ENCODE measurements at regions not wholly inside any gene's neighbourhood (a gene's known extent, or its start where the extent isn't known, plus 50 kb on each side); places are given as distances from the start of the nearest gene placed in this dataset.

DNA sequence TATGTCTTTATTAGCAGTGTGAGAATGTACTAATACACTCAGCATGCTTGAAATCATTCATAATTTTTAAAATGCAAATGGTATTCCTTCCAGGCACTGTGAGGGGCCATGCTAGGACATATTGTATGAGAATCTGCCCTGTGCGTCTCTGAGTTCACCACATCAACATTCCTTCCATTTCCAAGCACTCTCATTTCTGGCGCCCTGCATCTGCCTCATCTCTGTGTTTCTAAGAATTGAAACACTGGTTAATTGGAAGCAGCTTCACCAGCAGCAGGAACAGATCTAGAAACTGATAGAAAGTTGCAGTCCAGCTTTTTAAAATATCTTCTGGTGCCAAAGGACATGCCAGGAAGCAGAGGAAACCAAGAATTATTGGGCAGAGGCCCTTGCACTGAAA lies 555.9 kb upstream of the DPP6 start:
- no peak for TF ChIP-seq CTCF (IDR thresholded peaks at IDR 0.05; ENCODE audit: poor library complexity, severe bottlenecking)
- TF ChIP-seq EP300 (conservative IDR thresholded peaks at IDR 0.05; ENCODE audit: poor library complexity, severe bottlenecking) = no peak
- no peak for TF ChIP-seq RAD21 (conservative IDR thresholded peaks at IDR 0.05)
- no peak for TF ChIP-seq SMC3 (conservative IDR thresholded peaks at IDR 0.05; ENCODE audit: poor library complexity)
- no peak for TF ChIP-seq TAF1 (IDR thresholded peaks at IDR 0.05; ENCODE audit: low read depth)
- TF ChIP-seq MXI1 (conservative IDR thresholded peaks at IDR 0.05; ENCODE audit: poor library complexity, severe bottlenecking) = no peak
- TF ChIP-seq, protein P1, sequence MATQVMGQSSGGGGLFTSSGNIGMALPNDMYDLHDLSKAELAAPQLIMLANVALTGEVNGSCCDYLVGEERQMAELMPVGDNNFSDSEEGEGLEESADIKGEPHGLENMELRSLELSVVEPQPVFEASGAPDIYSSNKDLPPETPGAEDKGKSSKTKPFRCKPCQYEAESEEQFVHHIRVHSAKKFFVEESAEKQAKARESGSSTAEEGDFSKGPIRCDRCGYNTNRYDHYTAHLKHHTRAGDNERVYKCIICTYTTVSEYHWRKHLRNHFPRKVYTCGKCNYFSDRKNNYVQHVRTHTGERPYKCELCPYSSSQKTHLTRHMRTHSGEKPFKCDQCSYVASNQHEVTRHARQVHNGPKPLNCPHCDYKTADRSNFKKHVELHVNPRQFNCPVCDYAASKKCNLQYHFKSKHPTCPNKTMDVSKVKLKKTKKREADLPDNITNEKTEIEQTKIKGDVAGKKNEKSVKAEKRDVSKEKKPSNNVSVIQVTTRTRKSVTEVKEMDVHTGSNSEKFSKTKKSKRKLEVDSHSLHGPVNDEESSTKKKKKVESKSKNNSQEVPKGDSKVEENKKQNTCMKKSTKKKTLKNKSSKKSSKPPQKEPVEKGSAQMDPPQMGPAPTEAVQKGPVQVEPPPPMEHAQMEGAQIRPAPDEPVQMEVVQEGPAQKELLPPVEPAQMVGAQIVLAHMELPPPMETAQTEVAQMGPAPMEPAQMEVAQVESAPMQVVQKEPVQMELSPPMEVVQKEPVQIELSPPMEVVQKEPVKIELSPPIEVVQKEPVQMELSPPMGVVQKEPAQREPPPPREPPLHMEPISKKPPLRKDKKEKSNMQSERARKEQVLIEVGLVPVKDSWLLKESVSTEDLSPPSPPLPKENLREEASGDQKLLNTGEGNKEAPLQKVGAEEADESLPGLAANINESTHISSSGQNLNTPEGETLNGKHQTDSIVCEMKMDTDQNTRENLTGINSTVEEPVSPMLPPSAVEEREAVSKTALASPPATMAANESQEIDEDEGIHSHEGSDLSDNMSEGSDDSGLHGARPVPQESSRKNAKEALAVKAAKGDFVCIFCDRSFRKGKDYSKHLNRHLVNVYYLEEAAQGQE (IDR thresholded peaks at IDR 0.05; ENCODE audit: borderline replicate concordance) = no peak
- no peak for TF ChIP-seq POLR2AphosphoS5 (IDR thresholded peaks at IDR 0.05)
